Natural killer cell (primary cell): ENCODE measurements at regions not wholly inside any gene's neighbourhood (a gene's known extent, or its start where the extent isn't known, plus 50 kb on each side); places are given as distances from the start of the nearest gene placed in this dataset.
"Not testable (repeated sequence)": the region's sequence is repeated elsewhere in the genome, so short reads cannot be mapped to it uniquely, and the experiment has no call there.

ENCODE experiments used
- ATAC-seq, 3 donors: fragments of 150-1000 bp in 2 of 3; fragments of 200-7000 bp in 1 of 3; cut with Tn5 transposase; 1 replicate in 1 of 3; 2 replicates in 2 of 3; pipeline ENCODE4 v1.10.0; 2021; ENCODE audit warnings: mild to moderate bottlenecking in 2 of 3, moderate library complexity in 2 of 3
- DNase-seq, 2 donors: peaks; one replicate each; pipeline versions ENCODE4 v3.0.0 to v3.0.0-alpha.2; 2013 to 2021; ENCODE audit warnings: mixed read lengths in 1 of 2
- H3K27ac ChIP-seq: one replicate; pipeline ENCODE4 v1.5.1; 2013; ENCODE audit warnings: mild to moderate bottlenecking, low read length
- H3K27me3 ChIP-seq: one replicate; pipeline ENCODE4 v1.6.1; 2013; ENCODE audit warnings: low read length; ENCODE audit not compliant: control insufficient read depth, insufficient read depth
- H3K36me3 ChIP-seq: one replicate; pipeline ENCODE4 v1.6.1; 2013; ENCODE audit warnings: low read length; ENCODE audit not compliant: control insufficient read depth, insufficient read depth
- H3K4me1 ChIP-seq: one replicate; pipeline ENCODE4 v1.6.1; 2013; ENCODE audit warnings: low read length; ENCODE audit not compliant: control insufficient read depth, insufficient read depth
- H3K4me3 ChIP-seq: one replicate; pipeline ENCODE4 v1.5.1; 2013; ENCODE audit warnings: low read length
- H3K9me3 ChIP-seq: one replicate; pipeline ENCODE4 v1.6.1; 2013; ENCODE audit warnings: low read length; ENCODE audit not compliant: control insufficient read depth, insufficient read depth
- H3K27ac Mint-ChIP-seq, 2 donors: one replicate each; pipeline ENCODE4 v1.8.0; 2022; ENCODE audit warnings: mild to moderate bottlenecking in 2 of 2, mixed read lengths in 2 of 2, moderate library complexity in 1 of 2
- H3K27me3 Mint-ChIP-seq, 2 donors: one replicate each; pipeline ENCODE4 v1.8.0; 2022; ENCODE audit warnings: low read depth in 2 of 2, mixed read lengths in 2 of 2
- H3K36me3 Mint-ChIP-seq: one replicate; pipeline ENCODE4 v1.8.0; 2022; ENCODE audit warnings: mixed read lengths
- H3K4me1 Mint-ChIP-seq, 2 donors: one replicate each; pipeline ENCODE4 v1.8.0; 2022; ENCODE audit warnings: mixed read lengths in 2 of 2
- H3K4me3 Mint-ChIP-seq: one replicate; pipeline ENCODE4 v1.8.0; 2022; ENCODE audit warnings: mild to moderate bottlenecking, moderate library complexity, mixed read lengths
- H3K9me3 Mint-ChIP-seq, 2 donors: one replicate each; pipeline ENCODE4 v1.8.0; 2022; ENCODE audit warnings: mixed read lengths in 2 of 2
- CTCF ChIP-seq: fragments of 200-600 bp; IDR thresholded peaks from one replicate; pipeline ENCODE4 v1.8.0; 2022; ENCODE audit warnings: antibody characterized with exemption
- WGBS: methylation state at CpG from one replicate; pipeline ENCODE4 v1.1.7; 2013; ENCODE audit warnings: missing lambda C conversion rate; ENCODE audit not compliant: insufficient coverage; 5-methylcytosine and 5-hydroxymethylcytosine counted together
- intact Hi-C: fragments of 100-400 bp; cut with micrococcal nuclease; formaldehyde crosslinking; loops from one replicate; pipeline ENCODE4 v1.14.2; 2022

- H3K36me3 ChIP-seq: no peaks in the 10 kb centered on the region
- Mint-ChIP-seq H3K4me1 (no peaks in the 10 kb centered on the region), H3K9me3 (no peaks in the 10 kb centered on the region), H3K4me3 (no peak overlapping the region), H3K27me3 (peaks cover 3 to 8% of the 10 kb centered on the region in 2 donors), H3K36me3 (no peaks in the 10 kb centered on the region), H3K27ac (no peak overlapping the region)
- no peak for TF ChIP-seq CTCF
- DNase-seq (no peak), ATAC-seq (no peak)
- intact Hi-C loops: no loop called here
- WGBS: 83% methylated on average over 3 of the region's 3 CpGs
- no peak overlapping the region for H3K27ac ChIP-seq
- no peaks in the 10 kb centered on the region for H3K9me3 ChIP-seq
- no peaks in the 10 kb centered on the region for H3K4me1 ChIP-seq
- H3K4me3 ChIP-seq: no peak overlapping the region
- H3K27me3 ChIP-seq: no peaks in the 10 kb centered on the region
Measured at GRCh38 chr3:186440891-186441290, 78.9 kb upstream of the DGKG start.

- intact Hi-C loops: no loop called here
- no peaks in the 10 kb centered on the region for H3K9me3 ChIP-seq
- H3K4me3 ChIP-seq: no peak overlapping the region
- no peak for TF ChIP-seq CTCF
- no peak overlapping the region for H3K27ac ChIP-seq
- Mint-ChIP-seq H3K27ac (no peak overlapping the region), H3K4me3 (no peak overlapping the region), H3K9me3 (no peaks in the 10 kb centered on the region), H3K27me3 (no peaks in the 10 kb centered on the region), H3K4me1 (no peaks in the 10 kb centered on the region), H3K36me3 (no peaks in the 10 kb centered on the region)
- no peaks in the 10 kb centered on the region for H3K27me3 ChIP-seq
- no peak for DNase-seq
- H3K4me1 ChIP-seq: no peaks in the 10 kb centered on the region
- no peak for ATAC-seq
- 86% methylated on average over 5 of the region's 6 CpGs for WGBS
- no peaks in the 10 kb centered on the region for H3K36me3 ChIP-seq
Measured at GRCh38 chr3:186439725-186440124, 77.7 kb upstream of the DGKG start.

- 95% methylated on average over 30 of the region's 30 CpGs for WGBS
- H3K4me1 Mint-ChIP-seq, H3K27me3 ChIP-seq, H3K27ac ChIP-seq, H3K36me3 Mint-ChIP-seq, ATAC-seq, H3K9me3 Mint-ChIP-seq, H3K4me3 Mint-ChIP-seq, H3K9me3 ChIP-seq, intact Hi-C loops, H3K27me3 Mint-ChIP-seq, H3K36me3 ChIP-seq, H3K27ac Mint-ChIP-seq, H3K4me3 ChIP-seq, DNase-seq, H3K4me1 ChIP-seq: not testable (repeated sequence)
Measured at GRCh38 chr3:186435332-186435731, 73.3 kb upstream of the DGKG start.

- Histone ChIP-seq H3K4me3 (no peak overlapping the region), H3K9me3 (no peaks in the 10 kb centered on the region), H3K27ac (no peak overlapping the region), H3K4me1 (no peaks in the 10 kb centered on the region), H3K36me3 (no peaks in the 10 kb centered on the region), H3K27me3 (no peaks in the 10 kb centered on the region)
- no peak overlapping the region for H3K27ac Mint-ChIP-seq
- no peaks in the 10 kb centered on the region for H3K36me3 Mint-ChIP-seq
- 100% methylated on average over 1 of the region's 6 CpGs for WGBS
- DNase-seq (no peak), ATAC-seq (no peak)
- intact Hi-C loops: no loop called here
- no peaks in the 10 kb centered on the region for H3K4me1 Mint-ChIP-seq
- H3K9me3 Mint-ChIP-seq: no peaks in the 10 kb centered on the region
- TF ChIP-seq CTCF: no peak
- H3K4me3 Mint-ChIP-seq: no peak overlapping the region
- no peaks in the 10 kb centered on the region for H3K27me3 Mint-ChIP-seq
Measured at GRCh38 chr3:186432944-186433732, 71.1 kb upstream of the DGKG start.
